PC-9 (cell line): ENCODE measurements at regions not wholly inside any gene's neighbourhood (a gene's known extent, or its start where the extent isn't known, plus 50 kb on each side); places are given as distances from the start of the nearest gene placed in this dataset.

Experiments used
- EZH2 ChIP-seq: fragments of 200-600 bp; sonication (generic); IDR thresholded peaks from 2 replicates; pipeline ENCODE4 v1.8.0; 2017; ENCODE audit warnings: antibody characterized with exemption, low read depth
- TF ChIP-seq, protein P1 (sequence below): fragments of 200-600 bp; sonication (generic); conservative IDR thresholded peaks from 2 replicates; pipeline ENCODE4 v1.6.1; 2017; ENCODE audit warnings: mixed run types, antibody characterized with exemption, mild to moderate bottlenecking, moderate library complexity

DNA sequence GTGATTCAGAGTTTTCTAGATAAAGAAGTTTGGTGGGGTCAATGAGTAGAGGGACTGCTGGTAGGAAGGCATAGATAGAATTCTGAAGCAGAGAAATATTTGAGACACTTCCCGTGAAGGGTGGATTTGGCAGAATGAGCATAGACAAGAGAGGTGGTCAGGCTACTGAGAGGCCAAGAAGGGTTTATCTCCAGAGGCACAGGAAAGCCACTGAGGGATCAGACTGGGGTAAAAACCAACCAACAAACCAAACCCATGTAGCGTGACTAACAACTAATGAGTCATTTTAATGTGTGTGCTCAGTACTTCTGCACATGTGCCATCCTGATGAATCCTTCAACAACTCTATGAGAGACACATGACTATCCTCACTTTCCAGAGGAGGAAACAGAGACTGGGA is 60.0 kb upstream of the SERP2 start:
- TF ChIP-seq, protein P1, sequence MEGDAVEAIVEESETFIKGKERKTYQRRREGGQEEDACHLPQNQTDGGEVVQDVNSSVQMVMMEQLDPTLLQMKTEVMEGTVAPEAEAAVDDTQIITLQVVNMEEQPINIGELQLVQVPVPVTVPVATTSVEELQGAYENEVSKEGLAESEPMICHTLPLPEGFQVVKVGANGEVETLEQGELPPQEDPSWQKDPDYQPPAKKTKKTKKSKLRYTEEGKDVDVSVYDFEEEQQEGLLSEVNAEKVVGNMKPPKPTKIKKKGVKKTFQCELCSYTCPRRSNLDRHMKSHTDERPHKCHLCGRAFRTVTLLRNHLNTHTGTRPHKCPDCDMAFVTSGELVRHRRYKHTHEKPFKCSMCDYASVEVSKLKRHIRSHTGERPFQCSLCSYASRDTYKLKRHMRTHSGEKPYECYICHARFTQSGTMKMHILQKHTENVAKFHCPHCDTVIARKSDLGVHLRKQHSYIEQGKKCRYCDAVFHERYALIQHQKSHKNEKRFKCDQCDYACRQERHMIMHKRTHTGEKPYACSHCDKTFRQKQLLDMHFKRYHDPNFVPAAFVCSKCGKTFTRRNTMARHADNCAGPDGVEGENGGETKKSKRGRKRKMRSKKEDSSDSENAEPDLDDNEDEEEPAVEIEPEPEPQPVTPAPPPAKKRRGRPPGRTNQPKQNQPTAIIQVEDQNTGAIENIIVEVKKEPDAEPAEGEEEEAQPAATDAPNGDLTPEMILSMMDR: no peak
- no peak for TF ChIP-seq EZH2
